Islet of Langerhans (tissue), 1 donor: ENCODE measurements at regions not wholly inside any gene's neighbourhood (a gene's known extent, or its start where the extent isn't known, plus 50 kb on each side); places are given as distances from the start of the nearest gene placed in this dataset.

Experiments used
- FAIRE-seq: peaks from one replicate; lab custom pipeline; 2011; peaks lifted over from hg19 to GRCh38; lab: Jason Lieb, UNC

- no peak for FAIRE-seq
These were observed 53.4 kb downstream of the RPLP1 start for GRCh38 chr15:69505956-69506556.

- no peak for FAIRE-seq
These were observed 56.0 kb downstream of the RPLP1 start for GRCh38 chr15:69508659-69509058.

- no peak for FAIRE-seq
These were observed 56.5 kb downstream of the RPLP1 start for GRCh38 chr15:69509131-69509530.

GRCh38 chr15:69510556-69510955 is 57.9 kb downstream of the RPLP1 start:
- FAIRE-seq, result no peak

GRCh38 chr15:69511015-69511414 is 58.4 kb downstream of the RPLP1 start:
- no peak for FAIRE-seq

DNA sequence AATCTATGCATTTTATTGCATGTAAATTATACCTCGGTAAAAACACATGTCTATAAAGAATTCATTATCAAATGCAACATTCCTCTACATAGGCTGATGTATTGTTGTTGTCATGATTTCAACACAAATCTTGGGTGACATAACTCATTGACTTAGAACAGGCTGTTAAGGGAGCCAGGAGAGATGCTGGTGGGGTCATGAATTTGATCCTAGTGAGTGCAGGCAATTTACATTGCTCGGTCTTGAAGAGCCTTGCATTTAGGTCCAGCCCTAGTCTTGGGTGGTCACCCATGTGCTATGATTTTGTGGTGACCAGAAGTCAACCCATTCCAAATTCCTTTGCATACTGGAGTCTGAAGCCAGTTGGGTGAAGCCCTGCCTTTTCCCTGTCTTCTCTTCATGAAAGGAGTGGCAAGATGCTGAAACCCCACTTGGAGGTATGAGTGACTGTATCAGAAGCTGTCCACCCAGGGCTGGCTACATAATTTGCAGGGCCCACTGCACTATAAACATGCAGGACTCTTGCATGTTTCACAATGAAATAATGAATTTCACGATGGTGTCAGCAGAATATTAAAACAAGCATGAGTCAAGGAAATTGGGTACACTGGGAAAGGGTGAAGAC is 59.2 kb downstream of the RPLP1 start:
- FAIRE-seq, result no peak

DNA sequence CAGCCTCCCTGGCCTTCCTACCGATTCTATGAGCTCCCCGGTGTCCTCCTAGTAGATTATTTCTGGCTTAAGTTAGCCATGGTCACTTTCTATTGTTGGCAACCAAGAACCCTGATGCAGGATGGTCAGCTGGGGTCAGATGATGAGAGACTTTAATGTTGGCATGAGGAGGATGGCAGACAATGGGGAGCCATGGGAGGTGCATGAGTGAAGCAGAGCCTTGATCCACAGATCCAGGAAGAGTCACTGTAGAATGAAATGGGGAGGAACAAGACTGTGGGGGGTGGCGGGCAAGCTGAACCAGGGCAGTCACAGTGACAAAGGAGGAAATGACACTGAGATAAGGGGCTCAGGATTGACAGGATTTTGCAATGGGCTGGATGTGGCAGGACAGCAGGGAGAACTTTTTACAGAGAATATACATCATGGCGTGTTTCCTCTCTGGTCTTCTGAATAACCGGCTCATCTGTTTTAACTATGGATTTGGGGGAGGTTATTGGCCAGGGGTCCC is 60.9 kb downstream of the RPLP1 start:
- no peak for FAIRE-seq

DNA sequence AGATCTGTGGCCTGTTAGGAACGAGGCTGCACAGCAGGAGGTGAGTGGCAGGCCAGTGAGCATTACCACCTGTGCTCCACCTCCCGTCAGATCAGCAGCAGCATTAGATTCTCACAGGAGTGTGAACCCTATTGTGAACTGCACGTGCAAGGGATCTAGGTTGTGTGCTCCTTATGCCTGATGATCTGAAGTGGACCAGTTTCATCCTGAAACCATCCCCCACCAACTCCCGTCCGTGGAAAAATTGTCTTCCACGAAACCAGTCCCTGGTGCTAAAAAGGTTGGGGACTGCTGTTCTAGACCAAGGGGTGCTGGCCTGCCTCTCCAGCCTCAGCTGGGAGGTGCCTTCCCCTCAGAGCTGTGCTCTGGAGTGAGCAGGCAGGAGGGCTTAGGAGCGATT is 61.4 kb downstream of the RPLP1 start:
- FAIRE-seq, result no peak

- no peak for FAIRE-seq
These were observed 62.9 kb downstream of the RPLP1 start for GRCh38 chr15:69515508-69515907.

DNA sequence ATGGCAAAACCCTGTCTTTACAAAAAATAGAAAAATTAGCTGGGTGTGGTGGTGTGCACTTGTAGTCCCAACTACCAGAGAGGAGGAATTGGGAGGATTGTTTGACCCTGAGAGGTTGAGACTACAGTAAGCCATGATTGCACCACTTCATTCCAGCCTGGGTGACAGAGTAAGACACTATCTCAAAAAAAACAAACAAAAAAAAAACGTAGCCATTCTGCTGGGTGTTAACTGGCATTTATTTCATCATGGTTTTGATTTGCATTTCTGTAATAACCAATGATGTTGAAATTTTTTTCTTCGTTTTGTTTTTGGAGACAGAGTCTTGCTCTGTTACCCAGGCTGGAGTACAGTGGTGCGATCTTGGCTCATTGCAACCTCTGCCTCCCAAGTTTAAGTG is 63.3 kb downstream of the RPLP1 start:
- FAIRE-seq, result no peak

- FAIRE-seq, result no peak
These were observed 64.4 kb downstream of the RPLP1 start for GRCh38 chr15:69517052-69517451.

DNA sequence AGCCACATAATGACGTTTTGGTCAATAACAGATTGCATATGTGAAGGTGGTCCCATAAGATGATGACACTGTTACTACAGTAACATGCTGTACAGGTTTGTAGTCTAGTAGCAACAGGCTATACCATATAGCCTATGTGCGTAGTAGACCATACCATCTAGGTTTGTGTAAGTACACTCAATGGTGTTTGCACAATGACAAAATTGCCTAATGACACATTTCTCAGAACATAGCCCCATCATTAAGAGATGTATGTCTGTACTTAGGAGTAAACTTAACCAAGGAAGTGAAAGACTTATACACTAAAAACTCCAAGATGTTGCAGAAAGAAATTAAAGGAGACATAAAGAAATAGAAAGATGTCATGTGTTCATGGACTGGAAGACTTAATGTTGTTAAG is 66.2 kb downstream of the RPLP1 start:
- peak; percentile 17 for FAIRE-seq

- no peak for FAIRE-seq
These were observed 67.4 kb downstream of the RPLP1 start for GRCh38 chr15:69520067-69520466.

GRCh38 chr15:69522361-69522760 is 69.7 kb downstream of the RPLP1 start:
- FAIRE-seq, result no peak

GRCh38 chr15:69523010-69524001 is 70.7 kb downstream of the RPLP1 start:
- no peak for FAIRE-seq

GRCh38 chr15:69524296-69524695 is 71.7 kb downstream of the RPLP1 start:
- FAIRE-seq, result no peak

- no peak for FAIRE-seq
These were observed 72.2 kb downstream of the RPLP1 start for GRCh38 chr15:69524814-69525213.

DNA sequence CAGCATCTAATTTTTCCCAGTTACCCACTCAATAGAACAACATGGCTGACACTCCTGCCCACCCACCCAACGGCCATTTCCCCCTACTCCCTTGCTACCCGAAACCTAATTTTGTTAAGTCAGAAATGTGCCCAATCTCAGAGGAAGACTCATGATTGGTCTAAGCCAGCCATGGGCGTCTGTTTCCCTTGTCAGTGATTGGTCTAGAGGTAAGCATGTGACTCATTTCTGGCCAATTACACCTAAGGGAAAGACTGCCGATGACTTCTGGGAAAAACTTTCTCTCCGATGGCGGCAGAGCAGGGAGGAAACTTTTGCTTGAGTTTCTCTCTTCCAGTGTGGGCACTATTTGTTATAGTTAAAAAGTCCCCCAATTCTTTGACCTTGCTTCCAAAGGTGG is 72.9 kb downstream of the RPLP1 start:
- no peak for FAIRE-seq

- no peak for FAIRE-seq
These were observed 73.8 kb downstream of the RPLP1 start for GRCh38 chr15:69526081-69527061.

GRCh38 chr15:69529141-69529540 is 76.5 kb downstream of the RPLP1 start:
- no peak for FAIRE-seq

- no peak for FAIRE-seq
These were observed 77.5 kb downstream of the RPLP1 start for GRCh38 chr15:69529961-69530633.
